22Rv1 (cell line): ENCODE measurements at regions not wholly inside any gene's neighbourhood (a gene's known extent, or its start where the extent isn't known, plus 50 kb on each side); places are given as distances from the start of the nearest gene placed in this dataset.

ENCODE experiments used
- H3K27ac ChIP-seq: fragments of 450-650 bp; 2 replicates; pipeline ENCODE4 v1.5.1; 2017
- CTCF ChIP-seq: fragments of 450-650 bp; IDR thresholded peaks from 2 replicates; pipeline ENCODE4 v1.5.1; 2017; ENCODE audit warnings: mild to moderate bottlenecking
- ZFX ChIP-seq: fragments of 450-650 bp; IDR thresholded peaks from 2 replicates; pipeline ENCODE4 v1.6.1; 2017; ENCODE audit warnings: antibody characterized with exemption, borderline replicate concordance

- TF ChIP-seq CTCF (peak; percentile 52), ZFX (no peak)
- H3K27ac ChIP-seq: no peak overlapping the region
These were observed 56.8 kb upstream of the THY1 start for GRCh38 chr11:119479685-119480275.

GRCh38 chr11:119478711-119479285, 55.8 kb upstream of the THY1 start:
- H3K27ac ChIP-seq: no peak overlapping the region
- TF ChIP-seq CTCF: no peak
- no peak for TF ChIP-seq ZFX

- no peak overlapping the region for H3K27ac ChIP-seq
- TF ChIP-seq CTCF: no peak
- TF ChIP-seq ZFX: no peak
These were observed 53.8 kb upstream of the THY1 start for GRCh38 chr11:119476666-119477331.

DNA sequence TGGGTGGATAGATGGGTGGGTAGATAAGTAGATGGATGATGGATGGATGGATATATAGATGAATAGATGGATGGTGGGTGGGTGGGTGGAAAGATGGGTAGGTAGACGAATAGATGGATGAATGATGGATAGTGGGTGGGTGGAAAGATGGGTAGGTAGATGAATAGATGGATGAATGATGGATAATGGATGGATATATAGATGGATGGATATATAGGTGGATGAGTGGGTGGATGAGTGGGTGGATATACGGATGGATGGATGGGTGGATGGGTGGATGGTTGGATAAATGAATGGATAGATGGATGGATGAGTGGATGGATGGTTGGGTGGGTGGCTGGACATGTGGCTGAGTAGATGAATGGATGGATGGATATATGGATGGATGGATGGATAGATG, 53.1 kb upstream of the THY1 start:
- TF ChIP-seq CTCF (no peak), ZFX (no peak)

GRCh38 chr11:119474682-119475596, 52.0 kb upstream of the THY1 start:
- TF ChIP-seq CTCF: peak; percentile 90
- TF ChIP-seq ZFX: no peak
- no peak overlapping the region for H3K27ac ChIP-seq

More for the DNA sequence above, 53.1 kb upstream of the THY1 start:
- no peak overlapping the region for H3K27ac ChIP-seq

- H3K27ac ChIP-seq: no peak overlapping the region
- TF ChIP-seq ZFX (no peak), CTCF (no peak)
These were observed 51.1 kb upstream of the THY1 start for GRCh38 chr11:119473901-119474681.
